Right lobe of liver (tissue), 4 donors: ENCODE measurements at regions not wholly inside any gene's neighbourhood (a gene's known extent, or its start where the extent isn't known, plus 50 kb on each side); places are given as distances from the start of the nearest gene placed in this dataset.

Source experiments
- CTCF ChIP-seq, 4 donors: fragments of 200-600 bp in 3 of 4; fragments of 450-650 bp in 1 of 4; IDR thresholded peaks; one replicate each; pipeline versions ENCODE4 v1.5.1 to v1.8.0; 2016 to 2022; ENCODE audit warnings: antibody characterized with exemption in 4 of 4, mild to moderate bottlenecking in 2 of 4
- POLR2A ChIP-seq: fragments of 450-650 bp; IDR thresholded peaks from one replicate; pipeline ENCODE4 v1.6.1; 2017; ENCODE audit warnings: antibody characterized with exemption, mild to moderate bottlenecking
- donor health status: DM: no; HTN: no; CAD: no.
- donor health status: DM: no; HTN: no; CAD: no.
- donor health status: DM: no; HTN: yes; CAD: no.

GRCh38 chr7:35530124-35531109 lies 164.5 kb downstream of the HERPUD2 start:
- TF ChIP-seq CTCF (IDR thresholded peaks at IDR 0.05) (no peak), POLR2A (no peak)
